Hepatocyte (in vitro differentiated cells): ENCODE measurements at regions not wholly inside any gene's neighbourhood (a gene's known extent, or its start where the extent isn't known, plus 50 kb on each side); places are given as distances from the start of the nearest gene placed in this dataset.

Experiments
- EZH2phosphoT487 ChIP-seq: fragments of 200-600 bp; sonication (generic); IDR thresholded peaks from one replicate; pipeline ENCODE4 v1.6.1; 2018; ENCODE audit warnings: antibody characterized with exemption, mild to moderate bottlenecking, low read depth, moderate library complexity; ENCODE audit not compliant: unreplicated experiment, severe bottlenecking
- TF ChIP-seq, protein P1 (sequence below): fragments of 200-600 bp; sonication (generic); IDR thresholded peaks from 2 replicates; pipeline ENCODE4 v1.5.1; 2016; ENCODE audit warnings: antibody characterized with exemption, mild to moderate bottlenecking; ENCODE audit not compliant: poor library complexity

- no peak for TF ChIP-seq EZH2phosphoT487
- TF ChIP-seq, protein P1, sequence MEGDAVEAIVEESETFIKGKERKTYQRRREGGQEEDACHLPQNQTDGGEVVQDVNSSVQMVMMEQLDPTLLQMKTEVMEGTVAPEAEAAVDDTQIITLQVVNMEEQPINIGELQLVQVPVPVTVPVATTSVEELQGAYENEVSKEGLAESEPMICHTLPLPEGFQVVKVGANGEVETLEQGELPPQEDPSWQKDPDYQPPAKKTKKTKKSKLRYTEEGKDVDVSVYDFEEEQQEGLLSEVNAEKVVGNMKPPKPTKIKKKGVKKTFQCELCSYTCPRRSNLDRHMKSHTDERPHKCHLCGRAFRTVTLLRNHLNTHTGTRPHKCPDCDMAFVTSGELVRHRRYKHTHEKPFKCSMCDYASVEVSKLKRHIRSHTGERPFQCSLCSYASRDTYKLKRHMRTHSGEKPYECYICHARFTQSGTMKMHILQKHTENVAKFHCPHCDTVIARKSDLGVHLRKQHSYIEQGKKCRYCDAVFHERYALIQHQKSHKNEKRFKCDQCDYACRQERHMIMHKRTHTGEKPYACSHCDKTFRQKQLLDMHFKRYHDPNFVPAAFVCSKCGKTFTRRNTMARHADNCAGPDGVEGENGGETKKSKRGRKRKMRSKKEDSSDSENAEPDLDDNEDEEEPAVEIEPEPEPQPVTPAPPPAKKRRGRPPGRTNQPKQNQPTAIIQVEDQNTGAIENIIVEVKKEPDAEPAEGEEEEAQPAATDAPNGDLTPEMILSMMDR: no peak
Observed at GRCh38 chr1:81689531-81689941, 111.2 kb upstream of the ADGRL2 start.
